ENCODE measurements at regions not wholly inside any gene's neighbourhood (a gene's known extent, or its start where the extent isn't known, plus 50 kb on each side); places are given as distances from the start of the nearest gene placed in this dataset.

- DNase-seq (ENCODE audit: low read depth) (no peak), FAIRE-seq (no peak)
- Histone ChIP-seq H3K9ac (ENCODE audit: low read length) (no peak overlapping the region), H3K36me3 (ENCODE audit: insufficient read depth, low read length) (no peaks in the 10 kb centered on the region), H3K27me3 (ENCODE audit: insufficient read depth, low read length) (no peaks in the 10 kb centered on the region), H3K4me1 (ENCODE audit: insufficient read depth, low read length) (no peaks in the 10 kb centered on the region), H2AFZ (ENCODE audit: low read depth, low read length) (no peak overlapping the region), H3K4me3 (ENCODE audit: insufficient read depth, low read depth, low read length) (no peak overlapping the region), H4K20me1 (ENCODE audit: insufficient read depth, low read length) (no peaks in the 10 kb centered on the region), H3K9me3 (ENCODE audit: insufficient read depth, low read depth, low read length) (no peaks in the 10 kb centered on the region), H3K4me2 (ENCODE audit: low read length) (no peak overlapping the region), H3K79me2 (ENCODE audit: insufficient read depth, low read length) (no peaks in the 10 kb centered on the region), H3K27ac (ENCODE audit: low read depth, low read length) (no peak overlapping the region)
- no peaks in the 10 kb centered on the region for H3K9me3 Mint-ChIP-seq (ENCODE audit: unreplicated experiment)
- no peaks in the 10 kb centered on the region for H3K4me1 Mint-ChIP-seq (ENCODE audit: low read depth, unreplicated experiment)
- H3K27ac Mint-ChIP-seq (ENCODE audit: unreplicated experiment): no peak overlapping the region
- H3K27me3 Mint-ChIP-seq (ENCODE audit: low read depth, unreplicated experiment): peaks cover 41% of the 10 kb centered on the region
- no peak overlapping the region for H3K4me3 Mint-ChIP-seq (ENCODE audit: unreplicated experiment)
- TF ChIP-seq CTCF (IDR thresholded peaks at IDR 0.05; ENCODE audit: insufficient read depth, low read depth, low read length) (no peak), EZH2 (IDR thresholded peaks at IDR 0.05; ENCODE audit: insufficient read depth, low read length) (no peak)
- H3K36me3 Mint-ChIP-seq (ENCODE audit: low read depth, unreplicated experiment): no peaks in the 10 kb centered on the region
Observed at GRCh38 chr1:30242722-30243457, 480.5 kb downstream of the MATN1 start.

- Histone ChIP-seq H3K27ac (ENCODE audit: low read depth, low read length) (no peak overlapping the region), H3K4me1 (ENCODE audit: insufficient read depth, low read length) (no peaks in the 10 kb centered on the region), H3K9ac (ENCODE audit: low read length) (no peak overlapping the region), H4K20me1 (ENCODE audit: insufficient read depth, low read length) (no peaks in the 10 kb centered on the region), H3K4me2 (ENCODE audit: low read length) (no peak overlapping the region), H3K79me2 (ENCODE audit: insufficient read depth, low read length) (no peaks in the 10 kb centered on the region), H3K4me3 (ENCODE audit: insufficient read depth, low read depth, low read length) (no peak overlapping the region), H3K9me3 (ENCODE audit: insufficient read depth, low read depth, low read length) (no peaks in the 10 kb centered on the region), H3K36me3 (ENCODE audit: insufficient read depth, low read length) (no peaks in the 10 kb centered on the region), H2AFZ (ENCODE audit: low read depth, low read length) (no peak overlapping the region), H3K27me3 (ENCODE audit: insufficient read depth, low read length) (no peaks in the 10 kb centered on the region)
- Mint-ChIP-seq H3K4me3 (ENCODE audit: unreplicated experiment) (no peak overlapping the region), H3K4me1 (ENCODE audit: low read depth, unreplicated experiment) (no peaks in the 10 kb centered on the region), H3K27me3 (ENCODE audit: low read depth, unreplicated experiment) (peaks cover 34% of the 10 kb centered on the region), H3K9me3 (ENCODE audit: unreplicated experiment) (peaks cover 2% of the 10 kb centered on the region), H3K36me3 (ENCODE audit: low read depth, unreplicated experiment) (no peaks in the 10 kb centered on the region), H3K27ac (ENCODE audit: unreplicated experiment) (no peak overlapping the region)
- FAIRE-seq: no peak
- TF ChIP-seq EZH2 (IDR thresholded peaks at IDR 0.05; ENCODE audit: insufficient read depth, low read length): no peak
- TF ChIP-seq CTCF (IDR thresholded peaks at IDR 0.05; ENCODE audit: insufficient read depth, low read depth, low read length): no peak
- DNase-seq (ENCODE audit: low read depth): no peak
Observed at GRCh38 chr1:30242168-30242567, 481.2 kb downstream of the MATN1 start.

- H3K27ac Mint-ChIP-seq (ENCODE audit: unreplicated experiment): no peak overlapping the region
- Histone ChIP-seq H3K27me3 (ENCODE audit: insufficient read depth, low read length) (no peaks in the 10 kb centered on the region), H3K4me2 (ENCODE audit: low read length) (no peak overlapping the region), H4K20me1 (ENCODE audit: insufficient read depth, low read length) (no peaks in the 10 kb centered on the region), H3K79me2 (ENCODE audit: insufficient read depth, low read length) (no peaks in the 10 kb centered on the region), H2AFZ (ENCODE audit: low read depth, low read length) (no peak overlapping the region), H3K9ac (ENCODE audit: low read length) (no peak overlapping the region), H3K9me3 (ENCODE audit: insufficient read depth, low read depth, low read length) (no peaks in the 10 kb centered on the region), H3K4me1 (ENCODE audit: insufficient read depth, low read length) (no peaks in the 10 kb centered on the region), H3K4me3 (ENCODE audit: insufficient read depth, low read depth, low read length) (no peak overlapping the region), H3K36me3 (ENCODE audit: insufficient read depth, low read length) (no peaks in the 10 kb centered on the region), H3K27ac (ENCODE audit: low read depth, low read length) (no peak overlapping the region)
- peaks cover 30% of the 10 kb centered on the region for H3K27me3 Mint-ChIP-seq (ENCODE audit: low read depth, unreplicated experiment)
- no peaks in the 10 kb centered on the region for H3K4me1 Mint-ChIP-seq (ENCODE audit: low read depth, unreplicated experiment)
- DNase-seq (ENCODE audit: low read depth) (no peak), FAIRE-seq (no peak)
- no peak overlapping the region for H3K4me3 Mint-ChIP-seq (ENCODE audit: unreplicated experiment)
- H3K9me3 Mint-ChIP-seq (ENCODE audit: unreplicated experiment): peaks cover 2% of the 10 kb centered on the region
- no peaks in the 10 kb centered on the region for H3K36me3 Mint-ChIP-seq (ENCODE audit: low read depth, unreplicated experiment)
- TF ChIP-seq CTCF (IDR thresholded peaks at IDR 0.05; ENCODE audit: insufficient read depth, low read depth, low read length): no peak
- no peak for TF ChIP-seq EZH2 (IDR thresholded peaks at IDR 0.05; ENCODE audit: insufficient read depth, low read length)
Observed at GRCh38 chr1:30241681-30242080, 481.7 kb downstream of the MATN1 start.
